ENCODE measurements at regions not wholly inside any gene's neighbourhood (a gene's known extent, or its start where the extent isn't known, plus 50 kb on each side); places are given as distances from the start of the nearest gene placed in this dataset.

DNA sequence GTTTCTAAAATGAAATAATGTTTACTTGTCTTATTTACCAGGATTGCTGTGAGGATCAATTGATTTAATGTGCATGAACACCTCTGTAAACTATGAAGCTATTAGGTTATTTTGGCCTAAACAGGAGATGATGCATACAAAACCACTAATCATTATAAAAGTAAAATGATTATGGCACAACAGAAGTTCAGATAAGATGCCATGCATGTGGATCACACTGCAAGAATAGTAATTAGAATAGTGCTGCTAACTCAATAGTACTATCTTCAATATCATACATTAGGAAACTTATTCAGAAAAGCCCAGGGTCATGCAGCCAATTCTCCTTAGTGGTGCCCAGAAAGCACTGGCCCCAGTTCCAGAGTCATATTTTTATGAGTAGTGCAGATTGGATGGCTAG is 66.9 kb downstream of the TMEM100 start:
- TF ChIP-seq ZNF565 (CRISPR knock-in tag; conservative IDR thresholded peaks at IDR 0.05; ENCODE audit: low read depth) = no peak
- TF ChIP-seq TCF4 (CRISPR knock-in tag; IDR thresholded peaks at IDR 0.05; ENCODE audit: borderline replicate concordance) = no peak
- no peak for TF ChIP-seq GLIS3 (CRISPR knock-in tag; IDR thresholded peaks at IDR 0.05)
- TF ChIP-seq, protein P1, sequence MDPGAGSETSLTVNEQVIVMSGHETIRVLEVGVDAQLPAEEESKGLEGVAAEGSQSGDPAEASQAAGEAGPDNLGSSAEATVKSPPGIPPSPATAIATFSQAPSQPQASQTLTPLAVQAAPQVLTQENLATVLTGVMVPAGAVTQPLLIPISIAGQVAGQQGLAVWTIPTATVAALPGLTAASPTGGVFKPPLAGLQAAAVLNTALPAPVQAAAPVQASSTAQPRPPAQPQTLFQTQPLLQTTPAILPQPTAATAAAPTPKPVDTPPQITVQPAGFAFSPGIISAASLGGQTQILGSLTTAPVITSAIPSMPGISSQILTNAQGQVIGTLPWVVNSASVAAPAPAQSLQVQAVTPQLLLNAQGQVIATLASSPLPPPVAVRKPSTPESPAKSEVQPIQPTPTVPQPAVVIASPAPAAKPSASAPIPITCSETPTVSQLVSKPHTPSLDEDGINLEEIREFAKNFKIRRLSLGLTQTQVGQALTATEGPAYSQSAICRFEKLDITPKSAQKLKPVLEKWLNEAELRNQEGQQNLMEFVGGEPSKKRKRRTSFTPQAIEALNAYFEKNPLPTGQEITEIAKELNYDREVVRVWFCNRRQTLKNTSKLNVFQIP (CRISPR knock-in tag; IDR thresholded peaks at IDR 0.05; ENCODE audit: borderline replicate concordance, low read depth) = no peak
- TF ChIP-seq, protein P2, sequence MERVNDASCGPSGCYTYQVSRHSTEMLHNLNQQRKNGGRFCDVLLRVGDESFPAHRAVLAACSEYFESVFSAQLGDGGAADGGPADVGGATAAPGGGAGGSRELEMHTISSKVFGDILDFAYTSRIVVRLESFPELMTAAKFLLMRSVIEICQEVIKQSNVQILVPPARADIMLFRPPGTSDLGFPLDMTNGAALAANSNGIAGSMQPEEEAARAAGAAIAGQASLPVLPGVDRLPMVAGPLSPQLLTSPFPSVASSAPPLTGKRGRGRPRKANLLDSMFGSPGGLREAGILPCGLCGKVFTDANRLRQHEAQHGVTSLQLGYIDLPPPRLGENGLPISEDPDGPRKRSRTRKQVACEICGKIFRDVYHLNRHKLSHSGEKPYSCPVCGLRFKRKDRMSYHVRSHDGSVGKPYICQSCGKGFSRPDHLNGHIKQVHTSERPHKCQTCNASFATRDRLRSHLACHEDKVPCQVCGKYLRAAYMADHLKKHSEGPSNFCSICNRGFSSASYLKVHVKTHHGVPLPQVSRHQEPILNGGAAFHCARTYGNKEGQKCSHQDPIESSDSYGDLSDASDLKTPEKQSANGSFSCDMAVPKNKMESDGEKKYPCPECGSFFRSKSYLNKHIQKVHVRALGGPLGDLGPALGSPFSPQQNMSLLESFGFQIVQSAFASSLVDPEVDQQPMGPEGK (CRISPR knock-in tag; IDR thresholded peaks at IDR 0.05; ENCODE audit: borderline replicate concordance) = no peak
- ATAC-seq = no peak

DNA sequence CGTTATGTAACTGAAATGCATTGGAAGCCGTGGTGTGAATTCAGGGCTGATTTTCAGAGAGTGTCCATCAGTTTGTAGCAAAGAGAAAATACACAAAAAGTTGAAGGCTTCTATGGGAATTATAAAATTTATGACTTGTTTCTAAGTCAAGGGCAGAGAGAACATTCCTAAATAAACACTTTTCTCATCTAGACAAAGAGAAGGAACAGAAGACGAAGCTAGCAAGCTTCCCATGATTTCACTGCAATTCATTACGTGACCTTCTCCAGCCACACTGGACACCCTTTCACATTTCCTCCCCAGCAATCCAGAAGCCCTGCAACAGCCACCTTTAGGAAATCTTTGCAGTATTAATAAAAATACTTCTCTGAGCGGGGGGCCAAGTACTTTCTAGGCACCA is 67.8 kb downstream of the TMEM100 start:
- TF ChIP-seq, protein P3, sequence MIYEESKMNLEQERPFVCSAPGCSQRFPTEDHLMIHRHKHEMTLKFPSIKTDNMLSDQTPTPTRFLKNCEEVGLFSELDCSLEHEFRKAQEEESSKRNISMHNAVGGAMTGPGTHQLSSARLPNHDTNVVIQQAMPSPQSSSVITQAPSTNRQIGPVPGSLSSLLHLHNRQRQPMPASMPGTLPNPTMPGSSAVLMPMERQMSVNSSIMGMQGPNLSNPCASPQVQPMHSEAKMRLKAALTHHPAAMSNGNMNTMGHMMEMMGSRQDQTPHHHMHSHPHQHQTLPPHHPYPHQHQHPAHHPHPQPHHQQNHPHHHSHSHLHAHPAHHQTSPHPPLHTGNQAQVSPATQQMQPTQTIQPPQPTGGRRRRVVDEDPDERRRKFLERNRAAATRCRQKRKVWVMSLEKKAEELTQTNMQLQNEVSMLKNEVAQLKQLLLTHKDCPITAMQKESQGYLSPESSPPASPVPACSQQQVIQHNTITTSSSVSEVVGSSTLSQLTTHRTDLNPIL (CRISPR knock-in tag; IDR thresholded peaks at IDR 0.05; ENCODE audit: low read depth) = no peak
- no peak for TF ChIP-seq ARNTL (CRISPR knock-in tag; IDR thresholded peaks at IDR 0.05; ENCODE audit: borderline replicate concordance, low read depth)
- TF ChIP-seq ZFP30 (CRISPR knock-in tag; IDR thresholded peaks at IDR 0.05) = no peak
- no peak for TF ChIP-seq OSR1 (CRISPR knock-in tag; IDR thresholded peaks at IDR 0.05)
- TF ChIP-seq, protein P4, sequence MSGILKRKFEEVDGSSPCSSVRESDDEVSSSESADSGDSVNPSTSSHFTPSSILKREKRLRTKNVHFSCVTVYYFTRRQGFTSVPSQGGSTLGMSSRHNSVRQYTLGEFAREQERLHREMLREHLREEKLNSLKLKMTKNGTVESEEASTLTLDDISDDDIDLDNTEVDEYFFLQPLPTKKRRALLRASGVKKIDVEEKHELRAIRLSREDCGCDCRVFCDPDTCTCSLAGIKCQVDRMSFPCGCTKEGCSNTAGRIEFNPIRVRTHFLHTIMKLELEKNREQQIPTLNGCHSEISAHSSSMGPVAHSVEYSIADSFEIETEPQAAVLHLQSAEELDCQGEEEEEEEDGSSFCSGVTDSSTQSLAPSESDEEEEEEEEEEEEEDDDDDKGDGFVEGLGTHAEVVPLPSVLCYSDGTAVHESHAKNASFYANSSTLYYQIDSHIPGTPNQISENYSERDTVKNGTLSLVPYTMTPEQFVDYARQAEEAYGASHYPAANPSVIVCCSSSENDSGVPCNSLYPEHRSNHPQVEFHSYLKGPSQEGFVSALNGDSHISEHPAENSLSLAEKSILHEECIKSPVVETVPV (CRISPR knock-in tag; IDR thresholded peaks at IDR 0.05) = no peak
- no peak for TF ChIP-seq ZNF565 (CRISPR knock-in tag; conservative IDR thresholded peaks at IDR 0.05; ENCODE audit: low read depth)
- no peak for TF ChIP-seq TCF4 (CRISPR knock-in tag; IDR thresholded peaks at IDR 0.05; ENCODE audit: borderline replicate concordance)
- TF ChIP-seq, protein P5, sequence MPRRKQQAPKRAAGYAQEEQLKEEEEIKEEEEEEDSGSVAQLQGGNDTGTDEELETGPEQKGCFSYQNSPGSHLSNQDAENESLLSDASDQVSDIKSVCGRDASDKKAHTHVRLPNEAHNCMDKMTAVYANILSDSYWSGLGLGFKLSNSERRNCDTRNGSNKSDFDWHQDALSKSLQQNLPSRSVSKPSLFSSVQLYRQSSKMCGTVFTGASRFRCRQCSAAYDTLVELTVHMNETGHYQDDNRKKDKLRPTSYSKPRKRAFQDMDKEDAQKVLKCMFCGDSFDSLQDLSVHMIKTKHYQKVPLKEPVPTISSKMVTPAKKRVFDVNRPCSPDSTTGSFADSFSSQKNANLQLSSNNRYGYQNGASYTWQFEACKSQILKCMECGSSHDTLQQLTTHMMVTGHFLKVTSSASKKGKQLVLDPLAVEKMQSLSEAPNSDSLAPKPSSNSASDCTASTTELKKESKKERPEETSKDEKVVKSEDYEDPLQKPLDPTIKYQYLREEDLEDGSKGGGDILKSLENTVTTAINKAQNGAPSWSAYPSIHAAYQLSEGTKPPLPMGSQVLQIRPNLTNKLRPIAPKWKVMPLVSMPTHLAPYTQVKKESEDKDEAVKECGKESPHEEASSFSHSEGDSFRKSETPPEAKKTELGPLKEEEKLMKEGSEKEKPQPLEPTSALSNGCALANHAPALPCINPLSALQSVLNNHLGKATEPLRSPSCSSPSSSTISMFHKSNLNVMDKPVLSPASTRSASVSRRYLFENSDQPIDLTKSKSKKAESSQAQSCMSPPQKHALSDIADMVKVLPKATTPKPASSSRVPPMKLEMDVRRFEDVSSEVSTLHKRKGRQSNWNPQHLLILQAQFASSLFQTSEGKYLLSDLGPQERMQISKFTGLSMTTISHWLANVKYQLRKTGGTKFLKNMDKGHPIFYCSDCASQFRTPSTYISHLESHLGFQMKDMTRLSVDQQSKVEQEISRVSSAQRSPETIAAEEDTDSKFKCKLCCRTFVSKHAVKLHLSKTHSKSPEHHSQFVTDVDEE (CRISPR knock-in tag; IDR thresholded peaks at IDR 0.05) = no peak
- TF ChIP-seq PPARA (CRISPR knock-in tag; IDR thresholded peaks at IDR 0.05; ENCODE audit: borderline replicate concordance) = no peak
- TF ChIP-seq BACH2 (CRISPR knock-in tag; IDR thresholded peaks at IDR 0.05; ENCODE audit: borderline replicate concordance) = no peak
- no peak for ATAC-seq

DNA sequence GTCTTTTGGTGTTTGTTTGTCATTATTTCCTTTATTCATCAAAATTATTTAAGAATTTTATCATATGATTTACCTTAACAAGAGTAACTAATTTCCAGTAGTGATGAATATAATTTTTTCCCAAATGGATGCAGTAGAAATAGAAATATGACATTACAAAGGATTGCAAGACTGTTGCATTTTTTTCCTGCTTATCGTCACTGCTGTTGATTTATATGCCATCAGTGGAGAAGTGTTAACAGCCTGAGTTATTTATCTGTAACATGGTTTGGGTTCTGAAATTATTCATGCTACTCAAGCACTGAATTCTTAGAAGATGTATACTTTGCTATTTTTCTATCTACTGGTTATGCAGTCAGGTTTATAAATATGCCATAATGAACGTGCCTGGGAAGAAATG is 68.6 kb downstream of the TMEM100 start:
- no peak for TF ChIP-seq ZFP3 (CRISPR knock-in tag; IDR thresholded peaks at IDR 0.05)
- no peak for TF ChIP-seq CSDC2 (CRISPR knock-in tag; IDR thresholded peaks at IDR 0.05)
- TF ChIP-seq TOX (CRISPR knock-in tag; IDR thresholded peaks at IDR 0.05; ENCODE audit: borderline replicate concordance) = no peak
- TF ChIP-seq, protein P4 (CRISPR knock-in tag; IDR thresholded peaks at IDR 0.05) = no peak
- TF ChIP-seq GLIS3 (CRISPR knock-in tag; IDR thresholded peaks at IDR 0.05) = no peak
- TF ChIP-seq ZNF8 (CRISPR knock-in tag; IDR thresholded peaks at IDR 0.05) = no peak
- TF ChIP-seq ISL1 (CRISPR knock-in tag; IDR thresholded peaks at IDR 0.05) = no peak
- TF ChIP-seq, protein P1 (CRISPR knock-in tag; IDR thresholded peaks at IDR 0.05; ENCODE audit: borderline replicate concordance, low read depth) = no peak
- no peak for TF ChIP-seq ZFP30 (CRISPR knock-in tag; IDR thresholded peaks at IDR 0.05)
- no peak for TF ChIP-seq ZC3H10 (CRISPR knock-in tag; IDR thresholded peaks at IDR 0.05)
- ATAC-seq = no peak

Data from SK-N-SH treated with all-trans-retinoic acid at 6 μM for 48 hours (cell line).